HG03175 (cell line): ENCODE measurements at regions not wholly inside any gene's neighbourhood (a gene's known extent, or its start where the extent isn't known, plus 50 kb on each side); places are given as distances from the start of the nearest gene placed in this dataset.

Experiments used
- ATAC-seq: cut with Tn5 transposase; IDR thresholded peaks from one replicate; pipeline ENCODE4 v1.9.1; 2021; ENCODE audit warnings: mild to moderate bottlenecking, moderate library complexity; ENCODE audit not compliant: unreplicated experiment

DNA sequence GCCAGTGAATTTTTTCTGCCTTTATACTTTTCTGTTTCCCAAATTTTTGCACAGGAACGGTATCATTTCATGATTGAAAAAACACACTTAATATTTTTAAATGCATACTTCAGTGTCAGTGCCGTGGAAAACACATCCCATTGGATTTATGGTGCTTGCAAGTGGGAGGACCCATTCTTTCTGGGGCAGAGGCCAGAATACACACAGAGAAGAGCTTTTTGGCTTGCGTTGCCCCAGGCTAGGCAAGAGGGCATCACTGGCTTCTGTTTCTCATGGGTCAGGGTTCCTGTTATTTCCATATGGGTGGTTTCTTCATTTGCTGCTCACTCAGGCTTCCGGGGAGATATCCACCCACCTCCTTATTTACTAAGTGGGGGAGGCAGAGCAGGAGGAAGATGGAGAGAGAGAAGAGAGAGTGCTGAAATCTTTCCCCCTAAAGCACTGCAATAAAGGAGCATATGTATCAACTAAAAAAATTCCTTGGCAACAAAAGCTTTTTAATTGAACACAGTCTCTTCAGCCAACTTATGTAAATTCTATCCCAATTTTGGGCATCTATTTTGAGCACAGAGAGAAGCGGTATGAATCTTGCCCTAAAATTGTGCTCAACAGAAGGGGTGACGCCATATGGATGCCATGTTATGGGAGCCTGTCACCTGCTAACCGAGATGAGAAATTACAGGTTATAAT is 66.0 kb upstream of the KIRREL3 start:
- ATAC-seq: no peak

- no peak for ATAC-seq
Measured at GRCh38 chr11:127063241-127063640, 62.7 kb upstream of the KIRREL3 start.

DNA sequence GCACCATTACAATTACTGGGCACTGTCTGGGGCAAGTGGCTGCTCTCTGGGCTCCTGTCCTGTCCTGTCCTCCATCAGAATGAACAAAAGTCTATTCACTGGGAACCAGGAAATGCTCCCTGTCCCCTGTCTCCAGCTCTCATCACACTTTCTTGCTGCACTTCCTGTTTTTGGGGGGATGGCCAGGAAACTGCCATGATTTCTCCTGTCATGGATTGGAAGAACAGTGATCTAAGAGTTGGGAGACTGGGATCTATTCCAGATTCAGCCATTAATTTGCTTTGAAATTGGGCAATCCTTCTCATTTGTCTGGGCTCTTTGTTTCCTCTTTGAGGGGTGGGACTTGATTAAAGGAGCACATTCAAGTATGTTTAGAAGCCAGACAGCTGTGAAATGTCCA is 61.4 kb upstream of the KIRREL3 start:
- no peak for ATAC-seq

DNA sequence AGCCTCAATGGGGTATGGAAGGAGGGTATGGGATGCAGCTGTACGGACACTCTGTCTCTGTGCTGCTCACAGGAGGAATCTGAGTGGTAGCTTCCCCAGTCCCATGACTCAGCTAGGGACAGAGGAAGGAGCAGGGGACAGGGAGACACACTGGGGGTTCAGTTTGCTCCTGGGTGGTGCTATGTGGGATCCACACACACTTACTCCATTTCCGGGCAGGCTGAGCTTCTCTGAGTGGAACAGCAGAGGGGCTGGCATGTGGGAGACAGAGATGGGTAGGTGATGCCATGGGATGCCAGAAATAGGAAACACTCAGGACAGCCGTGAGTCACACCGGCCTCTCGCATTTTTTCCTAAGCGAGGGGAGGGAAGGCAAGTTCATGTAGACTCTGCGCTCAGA is 59.2 kb upstream of the KIRREL3 start:
- no peak for ATAC-seq

- no peak for ATAC-seq
Measured at GRCh38 chr11:127059286-127059685, 58.7 kb upstream of the KIRREL3 start.

- no peak for ATAC-seq
Measured at GRCh38 chr11:127058524-127058923, 58.0 kb upstream of the KIRREL3 start.

DNA sequence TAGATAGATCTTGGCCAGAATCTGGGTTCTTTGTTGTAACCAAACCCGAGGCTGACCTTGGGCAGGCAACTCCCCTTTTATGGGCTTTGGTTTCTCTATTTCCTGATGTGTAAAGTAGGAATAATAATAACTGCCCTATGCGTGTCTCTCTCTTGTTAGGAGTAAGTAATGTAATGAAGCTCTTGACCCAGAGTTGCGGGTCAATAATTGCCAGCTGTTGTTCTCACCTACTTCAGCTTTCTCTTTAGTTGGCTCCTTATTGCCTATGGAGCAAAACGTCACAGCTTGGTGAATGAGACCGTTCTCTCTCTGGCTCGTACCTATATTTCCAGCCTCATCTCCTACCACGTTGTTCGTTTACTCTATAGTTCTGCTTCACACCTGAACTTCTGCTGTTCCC is 56.6 kb upstream of the KIRREL3 start:
- ATAC-seq: no peak

DNA sequence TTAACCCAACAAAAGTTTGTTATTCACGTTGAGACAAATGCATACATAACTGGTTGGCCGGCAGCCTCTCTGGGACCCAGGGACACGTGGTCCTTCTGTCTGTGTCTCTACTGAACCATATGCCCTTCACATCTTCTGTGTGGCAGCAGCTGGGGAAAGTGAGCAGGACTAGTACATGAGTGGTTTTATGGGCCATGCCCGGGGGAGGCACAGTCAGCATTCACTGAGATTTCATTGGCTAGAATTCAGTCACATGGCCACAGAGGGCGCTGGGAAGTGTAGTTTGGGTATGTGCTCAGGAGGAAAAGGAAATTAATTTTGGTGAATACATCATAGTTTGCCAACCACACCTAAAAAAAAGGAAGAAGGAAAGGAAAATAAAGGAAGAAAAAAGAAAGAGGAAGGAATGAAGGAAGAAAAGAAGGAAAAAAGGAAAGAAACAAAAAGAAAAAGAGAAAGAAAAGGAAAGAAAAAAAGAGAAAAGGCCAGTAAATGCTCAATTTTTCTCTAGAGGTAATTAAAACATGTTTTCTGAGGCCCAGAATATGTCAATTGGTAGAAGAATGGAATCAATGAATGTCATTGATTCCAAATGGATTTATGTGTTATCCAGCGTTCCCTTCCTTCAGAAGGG is 55.9 kb upstream of the KIRREL3 start:
- no peak for ATAC-seq

- no peak for ATAC-seq
Measured at GRCh38 chr11:127055236-127055635, 54.7 kb upstream of the KIRREL3 start.

GRCh38 chr11:127054153-127054552 is 53.6 kb upstream of the KIRREL3 start:
- no peak for ATAC-seq

DNA sequence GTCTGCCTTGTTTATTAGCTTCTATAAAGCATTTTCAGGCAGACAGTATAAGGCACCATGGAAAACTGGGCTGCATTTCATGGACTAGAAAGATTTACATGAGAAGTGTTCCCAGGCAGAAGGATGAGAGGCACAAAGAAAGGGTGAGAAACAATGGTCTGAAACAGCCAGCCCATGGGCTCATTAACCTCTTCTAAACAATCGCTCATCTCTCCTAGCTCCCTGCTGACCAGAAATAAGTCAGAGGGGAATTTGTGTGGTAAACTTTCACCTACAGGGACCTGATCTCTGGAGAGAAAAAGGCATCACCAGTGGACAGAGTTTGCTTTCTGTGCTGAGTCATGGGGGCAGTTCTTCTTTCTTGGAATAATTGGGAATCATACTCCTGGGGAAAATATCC is 51.8 kb upstream of the KIRREL3 start:
- no peak for ATAC-seq
